BLaER1 (cell line): ENCODE measurements at regions not wholly inside any gene's neighbourhood (a gene's known extent, or its start where the extent isn't known, plus 50 kb on each side); places are given as distances from the start of the nearest gene placed in this dataset.
"Not testable (repeated sequence)": the region's sequence is repeated elsewhere in the genome, so short reads cannot be mapped to it uniquely, and the experiment has no call there.

Experiments used
- H3K27ac ChIP-seq: shearing (Covaris generic); formaldehyde crosslinking; 2 replicates; pipeline ENCODE4 v1.8.1; 2022
- H3K27me3 ChIP-seq: shearing (Covaris generic); formaldehyde crosslinking; 2 replicates; pipeline ENCODE4 v1.8.1; 2022
- H3K36me3 ChIP-seq: shearing (Covaris generic); formaldehyde crosslinking; 2 replicates; pipeline ENCODE4 v1.8.1; 2022
- H3K4me1 ChIP-seq: shearing (Covaris generic); formaldehyde crosslinking; 2 replicates; pipeline ENCODE4 v1.8.1; 2022
- H3K4me2 ChIP-seq: shearing (Covaris generic); formaldehyde crosslinking; 2 replicates; pipeline ENCODE4 v1.8.1; 2022
- H3K4me3 ChIP-seq: shearing (Covaris generic); formaldehyde crosslinking; 2 replicates; pipeline ENCODE4 v1.8.1; 2022
- H3K9ac ChIP-seq: shearing (Covaris generic); formaldehyde crosslinking; 2 replicates; pipeline ENCODE4 v1.8.1; 2022
- H3K9me3 ChIP-seq: shearing (Covaris generic); formaldehyde crosslinking; 2 replicates; pipeline ENCODE4 v1.8.1; 2022
- H4K20me1 ChIP-seq: shearing (Covaris generic); formaldehyde crosslinking; 2 replicates; pipeline ENCODE4 v1.8.1; 2022
- Cebpa-rat ChIP-seq: shearing (Covaris generic); IDR thresholded peaks from 2 replicates; pipeline ENCODE4 v1.8.1; 2022

DNA sequence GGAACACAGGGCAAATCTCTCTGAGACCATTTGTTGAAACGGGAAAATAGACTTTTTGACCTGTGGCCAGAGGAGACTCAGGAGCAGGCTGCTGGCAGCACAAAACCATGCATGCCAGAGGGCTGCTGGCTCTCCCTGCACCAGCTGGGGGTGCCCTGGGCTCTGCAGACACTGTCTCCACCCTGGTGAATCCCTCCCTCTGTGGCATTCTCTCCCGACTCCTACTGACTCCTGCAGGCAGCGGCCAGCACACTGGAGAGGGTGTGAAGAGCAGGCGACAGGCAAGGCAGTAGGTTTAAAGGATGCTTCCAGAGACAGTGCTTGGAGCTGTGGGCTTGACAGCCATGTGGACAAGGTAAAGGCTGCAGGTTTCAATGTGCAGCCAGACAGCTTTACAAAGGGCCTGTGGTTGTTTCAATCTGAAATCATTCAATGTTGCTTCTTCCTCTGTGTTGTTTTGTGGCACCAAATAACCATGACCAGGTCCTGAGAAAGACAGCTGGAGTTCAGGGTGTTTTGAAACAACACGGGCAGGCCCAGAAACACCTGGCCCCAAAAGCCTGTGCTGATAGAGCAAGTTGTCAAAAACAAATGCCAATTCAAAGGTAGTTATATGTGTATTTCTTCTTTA lies 431.0 kb upstream of the ATP10A start:
- H3K27ac ChIP-seq: no peak overlapping the region
- H3K4me2 ChIP-seq: no peak overlapping the region
- H3K4me3 ChIP-seq: no peak overlapping the region
- H3K27me3 ChIP-seq: no peaks in the 10 kb centered on the region
- no peak overlapping the region for H3K9ac ChIP-seq
- no peaks in the 10 kb centered on the region for H4K20me1 ChIP-seq
- H3K9me3 ChIP-seq: peaks cover 26% of the 10 kb centered on the region
- no peak for TF ChIP-seq Cebpa-rat
- no peaks in the 10 kb centered on the region for H3K36me3 ChIP-seq
- no peaks in the 10 kb centered on the region for H3K4me1 ChIP-seq

DNA sequence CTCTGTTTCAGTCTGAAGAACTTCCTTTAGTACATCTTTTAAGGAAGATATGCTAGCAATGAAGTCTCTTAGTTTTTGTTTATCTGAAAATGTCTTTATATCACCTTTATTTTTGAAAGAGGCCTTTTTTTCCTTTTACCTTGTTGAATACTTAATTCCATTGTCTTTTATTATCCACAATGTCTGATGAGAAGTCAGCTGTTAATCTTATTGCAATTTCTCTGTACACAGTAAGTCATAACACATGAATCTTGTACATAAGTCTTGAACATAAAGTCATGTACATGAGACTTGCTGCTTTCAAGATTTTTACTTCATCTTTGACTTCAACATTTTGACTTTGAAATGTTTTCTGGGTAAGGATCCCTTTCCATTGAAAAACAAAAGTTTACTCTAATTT lies 424.3 kb upstream of the ATP10A start:
- Histone ChIP-seq H3K4me1 (no peaks in the 10 kb centered on the region), H4K20me1 (no peaks in the 10 kb centered on the region), H3K36me3 (no peaks in the 10 kb centered on the region), H3K9me3 (peaks cover 25% of the 10 kb centered on the region; the same call in 1 of the 2 replicates), H3K9ac (no peak overlapping the region), H3K4me3 (no peak overlapping the region), H3K4me2 (no peak overlapping the region), H3K27ac (no peak overlapping the region), H3K27me3 (no peaks in the 10 kb centered on the region)
- no peak for TF ChIP-seq Cebpa-rat

- H3K9me3 ChIP-seq: no peaks in the 10 kb centered on the region
- no peak overlapping the region for H3K27ac ChIP-seq
- no peaks in the 10 kb centered on the region for H3K4me1 ChIP-seq
- H3K27me3 ChIP-seq: no peaks in the 10 kb centered on the region
- no peak for TF ChIP-seq Cebpa-rat
- H3K36me3 ChIP-seq: no peaks in the 10 kb centered on the region
- H3K9ac ChIP-seq: no peak overlapping the region
- no peak overlapping the region for H3K4me2 ChIP-seq
- no peak overlapping the region for H3K4me3 ChIP-seq
- H4K20me1 ChIP-seq: no peaks in the 10 kb centered on the region
These were observed 417.2 kb upstream of the ATP10A start for GRCh38 chr15:26280281-26280680.

DNA sequence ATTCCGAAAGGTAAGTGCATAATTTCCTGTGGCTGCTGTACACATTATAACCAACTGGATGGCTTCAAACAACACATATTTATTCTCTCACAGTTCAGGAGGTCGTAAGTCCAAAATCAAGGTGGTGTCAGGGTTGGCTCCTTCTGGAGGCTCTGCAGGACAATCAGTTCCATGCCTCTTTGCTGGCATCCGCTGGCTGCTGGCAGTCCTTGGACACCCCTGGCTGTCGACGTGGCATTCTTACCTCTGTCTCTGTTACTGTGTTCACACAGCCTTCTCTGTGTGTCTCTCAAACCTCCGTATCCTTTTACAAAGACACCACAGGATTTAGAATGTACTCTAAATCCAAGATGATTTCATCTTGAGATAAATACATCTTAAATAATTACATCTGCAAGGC lies 398.8 kb upstream of the ATP10A start:
- no peak overlapping the region for H3K4me3 ChIP-seq
- H4K20me1 ChIP-seq: no peaks in the 10 kb centered on the region
- no peaks in the 10 kb centered on the region for H3K36me3 ChIP-seq
- no peak for TF ChIP-seq Cebpa-rat
- H3K9ac ChIP-seq: no peak overlapping the region
- H3K27ac ChIP-seq: no peak overlapping the region
- no peak overlapping the region for H3K4me2 ChIP-seq
- H3K27me3 ChIP-seq: no peaks in the 10 kb centered on the region
- no peaks in the 10 kb centered on the region for H3K4me1 ChIP-seq
- H3K9me3 ChIP-seq: no peaks in the 10 kb centered on the region

GRCh38 chr15:26261413-26261812 lies 398.3 kb upstream of the ATP10A start:
- H3K9ac ChIP-seq: no peak overlapping the region
- H3K9me3 ChIP-seq: no peaks in the 10 kb centered on the region
- no peak overlapping the region for H3K4me3 ChIP-seq
- H3K27ac ChIP-seq: no peak overlapping the region
- no peaks in the 10 kb centered on the region for H3K4me1 ChIP-seq
- TF ChIP-seq Cebpa-rat: no peak
- H3K27me3 ChIP-seq: no peaks in the 10 kb centered on the region
- H4K20me1 ChIP-seq: no peaks in the 10 kb centered on the region
- no peaks in the 10 kb centered on the region for H3K36me3 ChIP-seq
- no peak overlapping the region for H3K4me2 ChIP-seq

GRCh38 chr15:26260517-26261133 lies 397.5 kb upstream of the ATP10A start:
- Histone ChIP-seq H3K4me3 (no peak overlapping the region), H3K4me2 (no peak overlapping the region), H3K27me3 (no peaks in the 10 kb centered on the region), H3K9ac (no peak overlapping the region), H3K27ac (no peak overlapping the region), H3K9me3 (no peaks in the 10 kb centered on the region), H3K4me1 (no peaks in the 10 kb centered on the region), H4K20me1 (no peaks in the 10 kb centered on the region), H3K36me3 (no peaks in the 10 kb centered on the region)
- TF ChIP-seq Cebpa-rat: no peak

DNA sequence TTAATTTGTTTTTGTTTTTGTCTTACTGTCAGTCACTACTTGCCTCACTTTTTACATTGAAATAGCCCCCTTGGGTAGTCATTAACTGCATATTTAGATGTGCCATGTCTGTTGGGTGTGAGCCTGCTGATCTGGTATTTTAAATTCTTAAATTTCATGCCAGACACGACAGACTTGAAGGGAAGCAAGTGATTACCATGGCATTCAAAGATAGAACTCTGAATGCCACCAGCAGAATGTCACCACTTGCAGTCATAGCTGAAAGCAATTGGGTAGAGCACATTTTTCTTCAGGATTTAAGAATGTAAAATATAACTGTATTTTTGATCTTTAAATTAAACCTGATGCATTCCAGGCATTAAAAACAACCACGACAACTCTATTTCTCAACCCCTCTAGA lies 396.5 kb upstream of the ATP10A start:
- H4K20me1 ChIP-seq: no peaks in the 10 kb centered on the region
- H3K4me3 ChIP-seq: no peak overlapping the region
- H3K36me3 ChIP-seq: no peaks in the 10 kb centered on the region
- H3K4me1 ChIP-seq: no peaks in the 10 kb centered on the region
- no peaks in the 10 kb centered on the region for H3K9me3 ChIP-seq
- H3K9ac ChIP-seq: no peak overlapping the region
- no peak for TF ChIP-seq Cebpa-rat
- H3K4me2 ChIP-seq: no peak overlapping the region
- no peak overlapping the region for H3K27ac ChIP-seq
- no peaks in the 10 kb centered on the region for H3K27me3 ChIP-seq

DNA sequence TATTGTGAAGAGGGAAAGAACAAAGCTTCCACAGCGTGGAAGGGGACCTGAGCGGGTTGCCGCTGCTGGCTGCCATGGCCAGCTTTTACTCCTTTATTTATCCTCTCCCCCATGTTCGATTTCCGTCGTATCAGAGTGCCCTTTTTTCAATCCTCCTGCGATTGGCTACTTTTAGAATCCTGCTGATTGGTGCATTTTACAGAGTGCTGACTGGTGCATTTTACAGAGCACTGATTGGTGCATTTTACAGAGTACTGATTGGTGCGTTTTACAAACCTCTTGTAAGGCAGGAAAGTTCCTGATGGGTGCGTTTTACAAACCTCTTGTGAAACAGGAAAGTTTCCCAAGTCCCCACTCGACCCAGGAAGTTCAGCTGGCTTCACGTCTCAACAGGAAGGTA lies 381.7 kb upstream of the ATP10A start:
- H3K27me3 ChIP-seq, H3K4me1 ChIP-seq, H3K4me3 ChIP-seq, H4K20me1 ChIP-seq, H3K36me3 ChIP-seq, H3K9ac ChIP-seq, H3K4me2 ChIP-seq, H3K9me3 ChIP-seq, H3K27ac ChIP-seq: not testable (repeated sequence)

GRCh38 chr15:26243382-26243781 lies 380.3 kb upstream of the ATP10A start:
- Histone ChIP-seq H3K9ac (no peak overlapping the region), H3K9me3 (no peaks in the 10 kb centered on the region; the same call in 1 of the 2 replicates), H3K27ac (no peak overlapping the region), H3K4me3 (no peak overlapping the region), H3K4me2 (no peak overlapping the region), H3K27me3 (no peaks in the 10 kb centered on the region), H3K4me1 (no peaks in the 10 kb centered on the region), H4K20me1 (no peaks in the 10 kb centered on the region), H3K36me3 (no peaks in the 10 kb centered on the region)
- TF ChIP-seq Cebpa-rat: no peak

- H3K9me3 ChIP-seq: no peaks in the 10 kb centered on the region; the same call in 1 of the 2 replicates
- H3K36me3 ChIP-seq: no peaks in the 10 kb centered on the region
- no peaks in the 10 kb centered on the region for H3K27me3 ChIP-seq
- no peaks in the 10 kb centered on the region for H3K4me1 ChIP-seq
- TF ChIP-seq Cebpa-rat: no peak
- no peak overlapping the region for H3K27ac ChIP-seq
- no peak overlapping the region for H3K4me3 ChIP-seq
- no peaks in the 10 kb centered on the region for H4K20me1 ChIP-seq
- H3K4me2 ChIP-seq: no peak overlapping the region
- H3K9ac ChIP-seq: no peak overlapping the region
These were observed 379.5 kb upstream of the ATP10A start for GRCh38 chr15:26242565-26243071.
